NCI-H128 (cell line): ENCODE measurements at regions not wholly inside any gene's neighbourhood (a gene's known extent, or its start where the extent isn't known, plus 50 kb on each side); places are given as distances from the start of the nearest gene placed in this dataset.

Source experiments
- DNase-seq: peaks from one replicate; lab custom pipeline; 2025; ENCODE audit not compliant: unreplicated experiment; lab: John Stamatoyannopoulos, UW

GRCh38 chr11:45062115-45062514, 84.3 kb upstream of the PRDM11 start:
- no peak for DNase-seq

GRCh38 chr11:45062974-45063635, 83.3 kb upstream of the PRDM11 start:
- no peak for DNase-seq

GRCh38 chr11:45063669-45064068, 82.8 kb upstream of the PRDM11 start:
- DNase-seq: no peak

- DNase-seq: no peak
These were observed 78.5 kb upstream of the PRDM11 start for GRCh38 chr11:45067966-45068365.

GRCh38 chr11:45071232-45071631, 75.2 kb upstream of the PRDM11 start:
- DNase-seq: no peak

- no peak for DNase-seq
These were observed 72.7 kb upstream of the PRDM11 start for GRCh38 chr11:45073685-45074141.

- no peak for DNase-seq
These were observed 70.9 kb upstream of the PRDM11 start for GRCh38 chr11:45075519-45075918.

GRCh38 chr11:45075952-45076351, 70.5 kb upstream of the PRDM11 start:
- no peak for DNase-seq

GRCh38 chr11:45076761-45077160, 69.7 kb upstream of the PRDM11 start:
- DNase-seq: no peak

GRCh38 chr11:45078236-45079074, 68.0 kb upstream of the PRDM11 start:
- DNase-seq: no peak

GRCh38 chr11:45079075-45079444, 67.4 kb upstream of the PRDM11 start:
- DNase-seq: no peak

GRCh38 chr11:45079567-45079942, 66.9 kb upstream of the PRDM11 start:
- no peak for DNase-seq

GRCh38 chr11:45079943-45080719, 66.3 kb upstream of the PRDM11 start:
- DNase-seq: no peak

- no peak for DNase-seq
These were observed 63.5 kb upstream of the PRDM11 start for GRCh38 chr11:45082744-45083543.

- DNase-seq: no peak
These were observed 62.8 kb upstream of the PRDM11 start for GRCh38 chr11:45083544-45084087.

GRCh38 chr11:45085646-45086501, 60.6 kb upstream of the PRDM11 start:
- DNase-seq: no peak

- no peak for DNase-seq
These were observed 59.9 kb upstream of the PRDM11 start for GRCh38 chr11:45086526-45086925.

GRCh38 chr11:45087086-45087899, 59.1 kb upstream of the PRDM11 start:
- DNase-seq: no peak

- DNase-seq: no peak
These were observed 58.6 kb upstream of the PRDM11 start for GRCh38 chr11:45087900-45088160.
